NCI-H1092 treated with DMSO at 0.1 percent for 48 hours (cell line): ENCODE measurements at regions not wholly inside any gene's neighbourhood (a gene's known extent, or its start where the extent isn't known, plus 50 kb on each side); places are given as distances from the start of the nearest gene placed in this dataset.
A peak's percentile ranks its signal among the peaks of the same experiment; 100 is the strongest.

Experiments used
- DNase-seq: peaks from one replicate; lab custom pipeline; 2025; lab: John Stamatoyannopoulos, UW

- no peak for DNase-seq
These were observed 91.9 kb downstream of the IRF8 start for GRCh38 chr16:85990861-85991301.

GRCh38 chr16:85991425-85991824 is 92.5 kb downstream of the IRF8 start:
- DNase-seq = no peak

- no peak for DNase-seq
These were observed 92.9 kb downstream of the IRF8 start for GRCh38 chr16:85991856-85992255.

GRCh38 chr16:85992359-85992758 is 93.4 kb downstream of the IRF8 start:
- DNase-seq = no peak

- no peak for DNase-seq
These were observed 93.8 kb downstream of the IRF8 start for GRCh38 chr16:85992779-85993178.

- no peak for DNase-seq
These were observed 95.8 kb downstream of the IRF8 start for GRCh38 chr16:85994492-85995490.

- no peak for DNase-seq
These were observed 96.8 kb downstream of the IRF8 start for GRCh38 chr16:85995541-85996423.

- DNase-seq = no peak
These were observed 97.9 kb downstream of the IRF8 start for GRCh38 chr16:85996843-85997242.

- DNase-seq = no peak
These were observed 99.4 kb downstream of the IRF8 start for GRCh38 chr16:85998171-85998867.

GRCh38 chr16:85998868-85999729 is 100.1 kb downstream of the IRF8 start:
- DNase-seq = no peak

- no peak for DNase-seq
These were observed 100.8 kb downstream of the IRF8 start for GRCh38 chr16:85999778-86000177.

GRCh38 chr16:86002178-86002900 is 103.4 kb downstream of the IRF8 start:
- no peak for DNase-seq

- DNase-seq = no peak
These were observed 108.6 kb downstream of the IRF8 start for GRCh38 chr16:86007524-86007923.

- no peak for DNase-seq
These were observed 111.7 kb downstream of the IRF8 start for GRCh38 chr16:86010680-86011141.

- no peak for DNase-seq
These were observed 112.6 kb downstream of the IRF8 start for GRCh38 chr16:86011532-86011931.

- DNase-seq = no peak
These were observed 113.3 kb downstream of the IRF8 start for GRCh38 chr16:86012221-86012620.

GRCh38 chr16:86013867-86014266 is 114.9 kb downstream of the IRF8 start:
- DNase-seq = no peak

- no peak for DNase-seq
These were observed 116.6 kb downstream of the IRF8 start for GRCh38 chr16:86015606-86016005.

GRCh38 chr16:86016201-86016965 is 117.4 kb downstream of the IRF8 start:
- peak; percentile 49 for DNase-seq
